A673 (cell line): ENCODE measurements at regions not wholly inside any gene's neighbourhood (a gene's known extent, or its start where the extent isn't known, plus 50 kb on each side); places are given as distances from the start of the nearest gene placed in this dataset.

ENCODE experiments used
- EZH2 ChIP-seq: fragments of 200-600 bp; sonication (generic); IDR thresholded peaks from 2 replicates; pipeline ENCODE4 v1.6.1; 2017; ENCODE audit warnings: borderline replicate concordance, low read depth, mild to moderate bottlenecking, mixed read lengths, antibody characterized with exemption, low read length; ENCODE audit not compliant: poor library complexity, severe bottlenecking
- TF ChIP-seq, protein P1 (sequence below): fragments of 300-800, 200-600 bp; sonication (generic); conservative IDR thresholded peaks from 2 replicates; pipeline ENCODE4 v1.5.1; 2017; ENCODE audit warnings: low read depth, mild to moderate bottlenecking, antibody characterized with exemption, low read length, moderate library complexity, mixed read lengths

GRCh38 chr5:167730121-167730520 lies 561.3 kb upstream of the WWC1 start:
- TF ChIP-seq, protein P1, sequence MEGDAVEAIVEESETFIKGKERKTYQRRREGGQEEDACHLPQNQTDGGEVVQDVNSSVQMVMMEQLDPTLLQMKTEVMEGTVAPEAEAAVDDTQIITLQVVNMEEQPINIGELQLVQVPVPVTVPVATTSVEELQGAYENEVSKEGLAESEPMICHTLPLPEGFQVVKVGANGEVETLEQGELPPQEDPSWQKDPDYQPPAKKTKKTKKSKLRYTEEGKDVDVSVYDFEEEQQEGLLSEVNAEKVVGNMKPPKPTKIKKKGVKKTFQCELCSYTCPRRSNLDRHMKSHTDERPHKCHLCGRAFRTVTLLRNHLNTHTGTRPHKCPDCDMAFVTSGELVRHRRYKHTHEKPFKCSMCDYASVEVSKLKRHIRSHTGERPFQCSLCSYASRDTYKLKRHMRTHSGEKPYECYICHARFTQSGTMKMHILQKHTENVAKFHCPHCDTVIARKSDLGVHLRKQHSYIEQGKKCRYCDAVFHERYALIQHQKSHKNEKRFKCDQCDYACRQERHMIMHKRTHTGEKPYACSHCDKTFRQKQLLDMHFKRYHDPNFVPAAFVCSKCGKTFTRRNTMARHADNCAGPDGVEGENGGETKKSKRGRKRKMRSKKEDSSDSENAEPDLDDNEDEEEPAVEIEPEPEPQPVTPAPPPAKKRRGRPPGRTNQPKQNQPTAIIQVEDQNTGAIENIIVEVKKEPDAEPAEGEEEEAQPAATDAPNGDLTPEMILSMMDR: no peak
- TF ChIP-seq EZH2: no peak
